Endometrium (tissue), 2 donors: ENCODE measurements at regions not wholly inside any gene's neighbourhood (a gene's known extent, or its start where the extent isn't known, plus 50 kb on each side); places are given as distances from the start of the nearest gene placed in this dataset.
"Not testable (repeated sequence)": the region's sequence is repeated elsewhere in the genome, so short reads cannot be mapped to it uniquely, and the experiment has no call there.

Experiments
- FAIRE-seq: peaks from 2 replicates; lab custom pipeline; 2012; peaks lifted over from hg19 to GRCh38; lab: Jason Lieb, UNC
- donor health status: control.
- donor health status: control.

- no peak for FAIRE-seq
Measured at GRCh38 chr16:64351121-64351520, 770.7 kb downstream of the CDH11 start.

- FAIRE-seq, result no peak
Measured at GRCh38 chr16:64346080-64346479, 775.8 kb downstream of the CDH11 start.

- no peak for FAIRE-seq
Measured at GRCh38 chr16:64345142-64345541, 776.7 kb downstream of the CDH11 start.

GRCh38 chr16:64343820-64344443 is 777.9 kb downstream of the CDH11 start:
- FAIRE-seq, result not testable (repeated sequence)

GRCh38 chr16:64343061-64343819 is 778.6 kb downstream of the CDH11 start:
- FAIRE-seq, result no peak

- FAIRE-seq, result not testable (repeated sequence)
Measured at GRCh38 chr16:64341336-64341735, 780.5 kb downstream of the CDH11 start.

- FAIRE-seq, result no peak
Measured at GRCh38 chr16:64339052-64339770, 782.7 kb downstream of the CDH11 start.

GRCh38 chr16:64321881-64322280 is 800.0 kb downstream of the CDH11 start:
- no peak for FAIRE-seq

GRCh38 chr16:64321066-64321465 is 800.8 kb downstream of the CDH11 start:
- FAIRE-seq, result no peak

- FAIRE-seq, result no peak
Measured at GRCh38 chr16:64317601-64318000, 804.3 kb downstream of the CDH11 start.

GRCh38 chr16:64313726-64314125 is 808.1 kb downstream of the CDH11 start:
- FAIRE-seq, result no peak

GRCh38 chr16:64312980-64313379 is 808.9 kb downstream of the CDH11 start:
- no peak for FAIRE-seq

GRCh38 chr16:64312292-64312691 is 809.6 kb downstream of the CDH11 start:
- FAIRE-seq, result no peak

- FAIRE-seq, result no peak
Measured at GRCh38 chr16:64311241-64311640, 810.6 kb downstream of the CDH11 start.

GRCh38 chr16:64309398-64310110 is 812.3 kb downstream of the CDH11 start:
- no peak for FAIRE-seq

GRCh38 chr16:64308721-64309120 is 813.1 kb downstream of the CDH11 start:
- FAIRE-seq, result no peak

GRCh38 chr16:64307431-64307830 is 814.4 kb downstream of the CDH11 start:
- no peak for FAIRE-seq

- FAIRE-seq, result no peak
Measured at GRCh38 chr16:64305663-64306062, 816.2 kb downstream of the CDH11 start.

GRCh38 chr16:64304951-64305350 is 816.9 kb downstream of the CDH11 start:
- FAIRE-seq, result no peak

- FAIRE-seq, result no peak
Measured at GRCh38 chr16:64304396-64304795, 817.5 kb downstream of the CDH11 start.

- FAIRE-seq, result no peak
Measured at GRCh38 chr16:64297863-64298600, 823.8 kb downstream of the CDH11 start.

- no peak for FAIRE-seq
Measured at GRCh38 chr16:64295466-64295865, 826.4 kb downstream of the CDH11 start.
